Endodermal cell (in vitro differentiated cells): ENCODE measurements at regions not wholly inside any gene's neighbourhood (a gene's known extent, or its start where the extent isn't known, plus 50 kb on each side); places are given as distances from the start of the nearest gene placed in this dataset.
"Not testable (repeated sequence)": the region's sequence is repeated elsewhere in the genome, so short reads cannot be mapped to it uniquely, and the experiment has no call there.

ENCODE experiments used
- DNase-seq: peaks from one replicate; pipeline ENCODE4 v3.0.0-alpha.2; 2017
- H3K27ac ChIP-seq: 2 replicates; pipeline ENCODE4 v1.5.1; 2013; ENCODE audit warnings: mild to moderate bottlenecking, low read depth, low read length, moderate library complexity
- H3K27me3 ChIP-seq: 2 replicates; pipeline ENCODE4 v1.6.1; 2013; ENCODE audit warnings: mild to moderate bottlenecking, low read length, moderate library complexity; ENCODE audit not compliant: insufficient read depth, control insufficient read depth, poor library complexity, severe bottlenecking
- H3K36me3 ChIP-seq: 2 replicates; pipeline ENCODE4 v1.7.0; 2013; ENCODE audit warnings: mild to moderate bottlenecking, low read length, moderate library complexity; ENCODE audit not compliant: control insufficient read depth, insufficient read depth
- H3K4me1 ChIP-seq: one replicate; pipeline ENCODE4 v1.7.0; 2013; ENCODE audit warnings: low read length; ENCODE audit not compliant: control insufficient read depth, insufficient read depth
- H3K4me3 ChIP-seq: 2 replicates; pipeline ENCODE4 v1.5.1; 2013; ENCODE audit warnings: mild to moderate bottlenecking, low read length, moderate library complexity
- H3K9ac ChIP-seq: 2 replicates; pipeline ENCODE4 v1.6.1; 2013; ENCODE audit warnings: mild to moderate bottlenecking, low read length, moderate library complexity; ENCODE audit not compliant: poor library complexity, severe bottlenecking; ENCODE audit errors: extremely low read depth
- H3K9me3 ChIP-seq: 2 replicates; pipeline ENCODE4 v1.6.1; 2013; ENCODE audit warnings: mild to moderate bottlenecking, low read length, moderate library complexity; ENCODE audit not compliant: control insufficient read depth
- H3K27ac Mint-ChIP-seq: 2 replicates; pipeline ENCODE4 v1.8.0; 2020; ENCODE audit warnings: mixed read lengths
- H3K27me3 Mint-ChIP-seq: 2 replicates; pipeline ENCODE4 v1.8.0; 2021; ENCODE audit warnings: mild to moderate bottlenecking, mixed read lengths; ENCODE audit not compliant: insufficient read depth
- H3K36me3 Mint-ChIP-seq: 2 replicates; pipeline ENCODE4 v1.8.0; 2020; ENCODE audit warnings: low read depth, mixed read lengths
- H3K4me1 Mint-ChIP-seq: 2 replicates; pipeline ENCODE4 v1.8.0; 2020; ENCODE audit warnings: mixed read lengths
- H3K4me3 Mint-ChIP-seq: 2 replicates; pipeline ENCODE4 v1.8.0; 2020; ENCODE audit warnings: mild to moderate bottlenecking, moderate library complexity, mixed read lengths
- H3K9me3 Mint-ChIP-seq: 2 replicates; pipeline ENCODE4 v1.8.0; 2020; ENCODE audit warnings: mild to moderate bottlenecking, mixed read lengths
- WGBS, 2 experiments: methylation state at CpG; one replicate each; pipeline versions ENCODE4 v1.1.5 to v1.1.7; 2013; ENCODE audit warnings: missing lambda C conversion rate in 2 of 2, mixed read lengths in 1 of 2; ENCODE audit not compliant: insufficient coverage in 1 of 2, insufficient read length in 1 of 2; 5-methylcytosine and 5-hydroxymethylcytosine counted together
- TF ChIP-seq, protein P1 (sequence below): fragments of 200-600 bp; sonication (generic); conservative IDR thresholded peaks from 2 replicates; pipeline ENCODE4 v1.5.0; 2021; ENCODE audit warnings: antibody characterized with exemption, mild to moderate bottlenecking

DNA sequence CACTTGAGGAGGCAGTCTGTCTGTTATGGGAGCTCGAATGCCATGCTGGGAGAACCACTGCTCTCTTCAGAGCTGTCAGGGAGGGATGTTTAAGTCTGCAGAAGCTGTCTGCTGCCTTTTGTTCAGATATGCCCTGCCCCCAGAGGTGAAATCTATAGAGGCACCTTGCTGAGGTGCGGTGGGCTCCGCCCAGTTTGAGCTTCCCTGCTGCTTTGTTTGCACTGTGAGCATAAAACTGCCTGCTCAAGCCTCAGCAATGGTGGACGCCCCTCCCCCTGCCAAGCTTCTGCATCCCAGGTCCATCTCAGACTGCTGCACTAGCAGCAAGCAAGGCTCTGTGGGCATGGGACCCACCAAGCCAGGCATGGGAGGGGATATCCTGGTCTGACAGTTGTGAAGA, 247.5 kb downstream of the LMX1A start:
- peaks cover 5% of the 10 kb centered on the region for H3K4me1 ChIP-seq
- Mint-ChIP-seq H3K4me1 (peaks cover 9% of the 10 kb centered on the region), H3K27me3 (peaks cover 42% of the 10 kb centered on the region), H3K27ac (no peak overlapping the region), H3K9me3 (peaks cover under 1% of the 10 kb centered on the region), H3K4me3 (no peak overlapping the region), H3K36me3 (no peaks in the 10 kb centered on the region)
- H3K9me3 ChIP-seq, result no peaks in the 10 kb centered on the region
- no peak for DNase-seq
- H3K27me3 ChIP-seq, result no peaks in the 10 kb centered on the region
- TF ChIP-seq, protein P1, sequence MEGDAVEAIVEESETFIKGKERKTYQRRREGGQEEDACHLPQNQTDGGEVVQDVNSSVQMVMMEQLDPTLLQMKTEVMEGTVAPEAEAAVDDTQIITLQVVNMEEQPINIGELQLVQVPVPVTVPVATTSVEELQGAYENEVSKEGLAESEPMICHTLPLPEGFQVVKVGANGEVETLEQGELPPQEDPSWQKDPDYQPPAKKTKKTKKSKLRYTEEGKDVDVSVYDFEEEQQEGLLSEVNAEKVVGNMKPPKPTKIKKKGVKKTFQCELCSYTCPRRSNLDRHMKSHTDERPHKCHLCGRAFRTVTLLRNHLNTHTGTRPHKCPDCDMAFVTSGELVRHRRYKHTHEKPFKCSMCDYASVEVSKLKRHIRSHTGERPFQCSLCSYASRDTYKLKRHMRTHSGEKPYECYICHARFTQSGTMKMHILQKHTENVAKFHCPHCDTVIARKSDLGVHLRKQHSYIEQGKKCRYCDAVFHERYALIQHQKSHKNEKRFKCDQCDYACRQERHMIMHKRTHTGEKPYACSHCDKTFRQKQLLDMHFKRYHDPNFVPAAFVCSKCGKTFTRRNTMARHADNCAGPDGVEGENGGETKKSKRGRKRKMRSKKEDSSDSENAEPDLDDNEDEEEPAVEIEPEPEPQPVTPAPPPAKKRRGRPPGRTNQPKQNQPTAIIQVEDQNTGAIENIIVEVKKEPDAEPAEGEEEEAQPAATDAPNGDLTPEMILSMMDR, result peak; percentile 32
- WGBS, 2 experiments, result 57 to 63% methylated on average over 2 to 4 of the region's 4 CpGs
- H3K36me3 ChIP-seq, result no peaks in the 10 kb centered on the region
- H3K4me3 ChIP-seq, result no peak overlapping the region
- H3K9ac ChIP-seq, result no peak overlapping the region
- no peak overlapping the region for H3K27ac ChIP-seq

DNA sequence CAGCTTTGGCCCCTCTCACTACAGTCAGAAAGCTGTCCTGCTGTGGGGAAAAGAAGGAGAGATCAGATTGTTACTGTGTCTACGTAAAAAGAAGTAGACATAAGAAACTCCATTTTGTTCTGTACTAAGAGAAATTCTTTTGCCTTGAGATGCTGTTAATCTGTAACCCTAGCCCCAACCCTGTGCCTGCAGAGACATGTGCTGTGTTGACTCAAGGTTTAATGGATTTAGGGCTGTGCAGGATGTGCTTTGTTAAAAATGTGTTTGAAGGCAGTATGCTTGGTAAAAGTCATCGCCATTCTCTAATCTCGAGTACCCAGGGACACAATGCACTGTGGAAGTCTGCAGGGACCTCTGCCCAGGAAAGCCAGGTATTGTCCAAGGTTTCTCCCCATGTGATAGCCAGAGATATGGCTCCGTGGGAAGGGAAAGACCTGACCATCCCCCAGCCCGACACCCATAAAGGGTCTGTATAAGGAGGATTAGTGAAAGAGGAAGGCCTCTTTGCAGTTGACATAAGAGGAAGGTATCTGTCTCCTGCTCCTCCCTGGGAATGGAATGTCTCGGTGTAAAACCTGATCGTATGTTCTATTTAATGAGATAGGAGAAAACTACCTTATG, 263.9 kb downstream of the LMX1A start:
- H3K27ac ChIP-seq, H3K36me3 ChIP-seq, H3K27me3 Mint-ChIP-seq, H3K36me3 Mint-ChIP-seq, H3K27me3 ChIP-seq, H3K9ac ChIP-seq: not testable (repeated sequence)
- peak overlapping the region; percentile 46 for H3K4me3 ChIP-seq
- H3K4me3 Mint-ChIP-seq, result peak overlapping the region; percentile 15
- H3K9me3 ChIP-seq, result peaks cover 34% of the 10 kb centered on the region
- peaks cover 11% of the 10 kb centered on the region for H3K4me1 ChIP-seq
- peaks cover 46% of the 10 kb centered on the region for H3K9me3 Mint-ChIP-seq
- H3K4me1 Mint-ChIP-seq, result peaks cover 16% of the 10 kb centered on the region
- DNase-seq, result peak; percentile 60
- peak overlapping the region; percentile 91 for H3K27ac Mint-ChIP-seq
- WGBS, 2 experiments, result 68 to 73% methylated on average over 5 to 7 of the region's 7 CpGs

DNA sequence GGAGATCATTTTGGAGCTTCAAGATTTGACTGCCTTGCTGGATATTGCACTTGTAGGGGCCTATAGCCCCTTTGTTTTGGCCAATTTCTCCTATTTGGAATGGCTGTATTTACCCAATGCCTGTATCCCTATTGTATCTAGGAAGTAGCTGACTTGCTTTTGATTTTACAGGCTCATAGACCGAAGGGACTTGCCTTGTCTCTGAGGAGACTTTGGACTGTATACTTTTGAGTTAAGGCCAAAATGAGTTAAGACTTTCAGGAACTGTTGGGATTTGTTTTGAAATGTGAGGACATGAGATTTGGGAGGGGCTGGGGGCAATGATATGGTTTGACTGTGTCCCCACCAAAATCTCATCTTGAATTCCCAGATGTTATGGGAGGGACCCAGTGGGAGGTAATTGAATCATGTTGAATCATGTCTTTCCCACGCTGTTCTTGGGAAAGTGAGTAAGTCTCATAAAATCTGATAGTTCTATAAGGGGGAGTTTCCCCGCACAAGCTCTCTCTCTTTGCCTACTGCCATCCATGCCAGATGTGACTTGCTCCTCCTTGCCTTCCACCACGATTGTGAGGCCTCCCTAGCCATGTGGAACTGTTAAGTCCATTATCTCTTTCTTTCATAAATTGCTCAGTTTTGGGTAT, 276.1 kb downstream of the LMX1A start:
- Mint-ChIP-seq H3K27ac (no peak overlapping the region), H3K27me3 (no peaks in the 10 kb centered on the region), H3K9me3 (peaks cover 63% of the 10 kb centered on the region), H3K4me1 (no peaks in the 10 kb centered on the region), H3K36me3 (peaks cover 10% of the 10 kb centered on the region), H3K4me3 (no peak overlapping the region)
- Histone ChIP-seq H3K9me3 (peaks cover 39% of the 10 kb centered on the region), H3K9ac (no peak overlapping the region), H3K36me3 (no peaks in the 10 kb centered on the region), H3K27ac (no peak overlapping the region), H3K27me3 (no peaks in the 10 kb centered on the region), H3K4me3 (no peak overlapping the region), H3K4me1 (no peaks in the 10 kb centered on the region)
- WGBS, 2 experiments, result 74 to 82% methylated on average over 3 to 4 of the region's 4 CpGs
- DNase-seq, result no peak
- TF ChIP-seq, protein P1, result no peak
